ENCODE measurements at regions not wholly inside any gene's neighbourhood (a gene's known extent, or its start where the extent isn't known, plus 50 kb on each side); places are given as distances from the start of the nearest gene placed in this dataset.
"Not testable (repeated sequence)": the region's sequence is repeated elsewhere in the genome, so short reads cannot be mapped to it uniquely, and the experiment has no call there.

DNA sequence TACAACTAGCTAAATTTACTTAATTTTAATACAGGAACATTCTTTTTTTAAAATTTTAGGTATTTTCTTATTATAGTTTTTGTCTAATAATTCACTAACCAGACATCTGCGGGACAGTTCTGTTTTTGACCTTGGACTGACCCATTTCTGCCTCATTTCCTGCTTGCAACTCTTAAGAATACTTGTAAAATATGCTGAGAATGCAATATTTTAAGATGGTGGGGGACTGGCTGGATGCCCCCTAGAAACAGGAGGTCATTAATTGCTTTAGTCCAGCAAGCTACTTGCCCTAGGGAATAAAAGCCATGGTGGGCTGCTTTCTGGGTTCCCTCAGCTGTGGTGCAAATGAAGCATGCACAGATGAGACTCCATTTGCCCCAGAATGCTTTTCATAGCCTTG lies 2348.4 kb downstream of the PCDH7 start:
- no peak for DNase-seq

DNA sequence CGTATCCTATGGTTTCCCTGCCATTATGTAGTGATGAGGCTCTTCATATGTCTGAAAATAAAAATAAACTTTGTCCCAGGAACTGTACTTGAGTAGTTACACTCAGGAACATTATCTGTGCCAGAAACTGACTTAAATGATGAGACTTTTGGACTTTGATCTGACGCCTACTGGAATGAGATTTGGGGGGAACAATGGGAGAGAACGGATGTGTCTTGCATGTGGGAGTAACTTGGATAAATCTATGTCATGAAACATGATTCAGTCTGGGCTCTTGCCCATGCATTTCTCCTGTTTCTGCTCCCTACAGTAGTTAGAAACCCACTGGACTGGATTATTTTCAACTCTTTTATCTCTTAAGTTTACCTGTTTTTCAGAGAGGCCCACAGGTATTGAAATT lies 2351.4 kb downstream of the PCDH7 start:
- DNase-seq = no peak

DNA sequence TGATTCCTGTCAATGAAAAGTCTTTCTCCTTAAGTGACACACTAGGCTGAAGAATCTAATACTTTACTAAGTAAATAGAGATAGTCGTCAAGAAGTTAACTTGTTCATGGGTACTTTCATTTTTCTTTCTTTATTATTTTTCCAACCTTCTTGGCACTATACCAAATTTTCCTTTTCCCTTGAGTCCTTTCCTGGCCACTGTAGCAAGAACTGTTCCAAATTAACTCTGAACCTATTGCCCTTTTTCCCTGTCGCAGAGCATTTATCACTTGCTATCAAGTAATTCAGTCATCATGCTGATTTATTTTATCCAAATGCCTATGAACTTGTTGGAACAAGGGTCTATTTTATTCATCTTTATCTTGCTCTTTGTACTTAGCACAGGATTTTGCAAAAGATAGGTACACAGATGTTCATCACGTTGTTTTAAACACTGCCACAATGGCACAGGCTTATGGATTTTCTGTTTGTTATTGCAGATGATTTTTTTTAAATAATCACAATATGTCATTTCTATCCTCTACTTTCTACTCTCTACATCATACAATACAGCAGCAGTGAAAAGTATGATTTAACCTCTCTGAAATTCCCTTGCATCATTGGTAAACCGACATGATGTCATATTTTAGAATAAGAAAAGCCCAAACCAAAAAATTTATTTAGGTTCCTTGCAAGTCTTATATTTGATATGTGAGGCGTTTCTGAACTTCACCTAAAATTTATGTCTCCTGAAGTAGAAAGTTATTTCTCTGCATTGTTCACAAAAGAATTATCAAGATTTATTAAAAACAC lies 2352.3 kb downstream of the PCDH7 start:
- DNase-seq = no peak

DNA sequence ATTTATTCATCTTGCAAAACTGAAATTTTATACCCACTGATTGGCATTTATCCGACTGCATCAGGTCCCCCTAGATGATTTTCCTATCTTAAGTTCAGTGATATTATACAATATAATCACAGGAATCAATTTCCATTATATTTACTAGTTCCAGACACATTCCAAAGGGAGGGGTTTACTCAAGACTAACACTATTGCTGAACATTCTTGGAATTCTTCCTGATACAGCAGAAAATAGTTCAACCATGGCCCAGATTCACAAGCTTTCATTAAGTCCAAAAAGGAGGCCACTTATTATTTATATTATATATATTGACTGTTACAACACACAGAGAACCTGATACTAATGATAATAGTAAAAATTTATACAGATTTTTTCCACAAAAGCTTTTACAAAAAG lies 2353.6 kb downstream of the PCDH7 start:
- no peak for DNase-seq

DNA sequence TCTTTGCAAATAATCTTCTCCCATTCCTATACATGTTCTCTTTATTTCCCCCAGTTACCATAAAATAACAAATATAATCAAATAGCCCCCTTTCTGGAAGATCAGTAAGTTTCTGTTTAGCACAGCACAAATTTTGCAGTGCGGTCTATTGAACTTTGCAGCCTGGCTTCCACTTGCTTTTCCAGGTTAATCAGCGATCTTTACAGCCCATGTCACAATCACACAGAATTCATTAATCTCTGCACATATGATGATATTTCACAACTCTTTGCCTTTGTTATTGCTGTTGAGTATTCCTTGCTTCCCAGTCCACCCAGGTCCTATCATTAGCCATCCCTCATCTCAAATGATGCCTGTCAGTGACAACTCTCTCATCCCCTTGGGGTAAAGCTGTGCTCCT lies 2358.0 kb downstream of the PCDH7 start:
- DNase-seq = no peak

DNA sequence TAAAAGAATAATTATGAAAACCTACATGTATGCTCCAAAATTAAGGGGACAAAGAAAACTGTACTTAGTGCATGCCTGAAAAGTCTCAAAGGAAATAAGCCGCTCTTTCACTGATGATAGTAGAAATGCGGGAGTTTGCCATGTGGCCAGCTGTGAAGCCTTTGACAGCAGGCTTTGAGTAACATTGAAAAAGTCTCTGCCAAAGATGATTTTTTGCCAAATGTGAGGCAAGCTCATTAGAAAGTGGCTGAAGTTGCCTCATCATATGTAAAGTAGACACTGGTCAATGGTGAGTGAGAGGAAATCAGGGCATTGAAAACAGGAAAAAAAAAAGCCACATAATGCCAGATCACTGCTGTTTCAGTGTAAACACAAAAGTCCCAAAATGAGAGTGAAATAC lies 2360.1 kb downstream of the PCDH7 start:
- DNase-seq = no peak

DNA sequence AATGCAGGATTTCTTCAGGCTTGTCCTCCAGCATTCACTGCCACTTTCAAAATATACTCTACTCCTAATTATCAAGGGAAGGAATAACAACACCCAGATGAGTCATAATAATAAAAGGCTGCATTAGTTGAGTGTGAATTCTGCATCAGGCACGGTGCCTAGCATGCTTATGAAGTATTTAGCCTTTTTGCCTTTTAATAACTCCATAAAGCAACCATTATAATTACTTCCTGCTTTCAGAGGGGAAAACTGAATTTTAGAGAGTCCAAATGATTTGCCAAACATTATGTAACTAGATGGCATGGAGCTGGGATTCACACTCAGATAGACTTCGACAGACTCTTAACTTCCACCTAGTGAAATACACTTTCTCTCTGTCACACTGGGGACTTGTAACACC lies 2365.5 kb downstream of the PCDH7 start:
- DNase-seq = no peak

DNA sequence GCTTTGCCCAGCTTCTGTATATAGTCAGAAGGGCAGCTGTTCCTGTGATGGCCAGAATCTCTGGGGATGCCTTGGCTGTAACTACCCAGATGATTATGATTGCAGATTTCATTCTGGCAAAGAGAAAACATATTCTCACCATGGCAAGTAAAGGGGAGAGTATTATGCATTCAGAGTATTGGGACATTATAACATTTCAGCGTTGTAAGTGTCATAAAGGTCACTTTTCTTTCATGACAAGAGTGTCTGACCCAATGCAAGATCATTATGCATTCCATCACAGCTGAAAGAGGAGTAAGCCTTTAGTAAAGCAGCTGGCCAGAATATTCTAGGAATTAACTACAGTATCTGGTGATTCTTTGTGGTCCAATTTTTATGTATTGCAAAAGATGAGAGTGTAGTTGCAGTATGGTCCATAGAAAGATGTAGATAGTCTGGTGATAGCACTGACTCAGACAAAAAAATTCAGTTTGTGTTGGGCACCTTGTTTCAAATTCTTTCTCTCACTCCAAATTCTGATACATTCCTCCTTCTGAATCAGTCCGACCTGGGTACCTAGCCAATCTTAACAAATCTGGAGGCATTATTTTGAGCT lies 2366.3 kb downstream of the PCDH7 start:
- no peak for DNase-seq

DNA sequence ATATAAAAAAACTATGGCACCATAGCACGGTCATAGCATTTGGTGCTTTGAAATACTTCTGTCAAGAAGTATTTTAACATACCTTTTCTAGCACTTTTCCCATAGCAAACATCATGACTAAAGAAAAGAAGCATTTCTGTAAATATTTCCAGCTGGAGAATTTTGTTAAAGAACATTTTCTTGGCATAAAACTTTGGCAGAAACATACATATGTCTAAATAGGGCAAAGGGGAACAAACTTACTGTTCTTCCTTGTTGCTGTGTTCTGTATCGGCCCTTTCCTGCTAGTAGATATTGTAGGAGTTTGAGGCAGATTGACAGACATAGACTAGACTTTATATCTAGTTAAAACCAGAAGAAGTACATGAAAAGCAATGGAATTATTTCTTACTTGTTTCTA lies 2368.5 kb downstream of the PCDH7 start:
- DNase-seq = no peak

DNA sequence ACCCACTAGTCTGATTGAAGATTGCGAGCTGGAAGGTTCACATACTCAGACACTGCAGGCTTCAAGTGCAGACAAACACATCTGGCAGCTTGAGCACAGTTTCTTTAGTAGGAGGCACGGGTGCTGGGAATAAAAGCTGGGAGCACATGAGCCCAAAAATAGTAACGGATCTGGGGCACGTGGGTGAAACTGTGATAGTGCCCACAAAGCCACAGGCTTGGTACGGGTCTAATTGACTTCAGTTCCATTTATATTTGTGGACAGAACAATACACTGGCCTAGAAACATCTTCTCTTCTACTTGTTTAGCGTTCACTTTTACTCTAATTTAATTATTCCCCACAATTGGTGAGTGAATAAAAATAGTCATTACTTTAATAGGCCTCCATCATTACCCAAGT lies 2370.7 kb downstream of the PCDH7 start:
- no peak for DNase-seq

DNA sequence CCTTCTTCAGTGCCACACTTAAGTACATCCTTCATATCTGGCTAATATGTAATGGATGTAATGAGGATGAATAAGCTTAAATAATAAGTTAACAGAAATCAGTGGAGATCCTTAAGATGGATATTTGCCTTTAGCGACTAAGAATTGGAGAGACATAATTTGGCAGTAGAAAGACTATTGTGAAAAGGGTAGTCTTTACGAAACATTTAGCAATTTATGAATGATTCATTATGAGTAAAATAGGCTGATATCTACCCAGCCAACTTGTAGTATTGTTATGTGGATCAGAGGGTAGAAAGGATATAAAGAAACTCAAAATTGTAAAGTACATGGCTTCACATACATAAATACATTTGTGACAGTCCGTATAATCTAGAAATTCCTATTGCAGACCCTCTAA lies 2371.8 kb downstream of the PCDH7 start:
- DNase-seq = no peak

DNA sequence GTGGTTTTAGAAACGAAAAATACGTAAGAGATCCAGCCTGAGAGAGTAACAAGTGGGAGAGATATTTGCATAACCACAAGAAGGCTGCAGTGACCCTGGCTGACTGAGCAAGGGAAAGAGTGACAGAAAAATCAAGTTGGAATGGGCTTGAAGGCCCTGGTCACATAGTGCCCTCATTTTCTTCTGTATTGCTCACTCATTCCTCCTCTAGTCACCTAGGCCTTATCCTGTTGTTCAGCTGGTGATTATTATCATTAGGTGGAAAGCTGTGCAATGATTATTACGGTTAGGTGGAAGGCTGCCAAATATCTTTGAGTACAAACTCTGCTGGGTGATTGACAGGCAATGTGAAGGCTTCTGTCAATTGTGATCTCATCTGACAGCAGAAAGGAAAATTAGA lies 2384.1 kb downstream of the PCDH7 start:
- DNase-seq = no peak

DNA sequence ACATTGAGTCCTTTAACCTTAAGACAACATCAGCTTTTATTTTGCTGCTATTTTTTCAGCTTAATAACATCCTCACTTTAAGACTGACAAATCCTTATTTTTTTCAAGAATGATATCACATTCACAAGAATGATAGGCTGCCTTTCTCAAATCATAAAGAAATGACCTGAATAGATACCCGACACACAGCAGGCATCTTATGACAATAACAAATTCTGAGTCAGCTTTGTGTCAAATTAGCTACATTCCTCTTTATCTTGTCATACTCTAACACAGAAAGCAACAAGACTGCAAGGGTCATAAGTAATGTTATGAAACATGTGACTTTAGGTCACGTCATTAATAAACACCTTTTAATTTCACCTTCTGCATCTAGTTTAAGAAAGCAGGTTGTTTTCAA lies 2387.6 kb downstream of the PCDH7 start:
- no peak for DNase-seq

DNA sequence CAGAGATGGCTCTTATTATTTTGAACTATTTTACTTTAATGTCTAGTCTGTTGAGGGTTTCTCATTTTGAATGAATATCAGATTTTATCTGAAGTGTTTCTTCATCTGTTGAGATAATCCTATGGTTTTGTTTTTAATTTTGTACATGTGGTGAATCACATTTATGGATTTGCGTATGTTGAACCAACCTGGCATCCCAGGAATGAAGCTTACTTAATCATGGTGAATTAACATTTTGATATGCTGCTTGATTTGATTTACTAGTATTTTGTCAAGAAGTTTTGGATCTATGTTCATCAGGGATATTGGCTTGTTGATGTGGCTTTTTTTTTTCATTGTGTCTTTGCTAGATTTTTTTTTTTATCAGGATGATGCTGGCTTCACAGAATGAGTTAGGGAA lies 2390.9 kb downstream of the PCDH7 start:
- no peak for DNase-seq

DNA sequence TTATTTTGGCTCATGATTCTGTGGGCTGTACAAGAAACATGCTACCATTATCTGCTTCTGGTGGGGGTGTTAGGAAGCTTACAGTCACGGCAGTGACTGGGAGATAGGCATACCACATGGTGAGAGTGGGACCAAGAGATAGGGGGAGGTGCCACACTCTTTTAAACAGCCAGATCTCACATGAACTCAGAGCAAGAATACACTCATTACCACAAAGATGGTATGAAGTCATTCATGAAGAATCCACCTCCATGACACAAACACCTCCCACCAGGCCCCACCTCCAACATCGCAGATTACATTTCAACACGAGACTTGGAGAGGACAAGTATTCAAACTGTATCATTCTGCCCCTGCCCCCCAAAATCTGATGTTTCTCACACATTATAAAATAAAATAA lies 2396.7 kb downstream of the PCDH7 start:
- no peak for DNase-seq

DNA sequence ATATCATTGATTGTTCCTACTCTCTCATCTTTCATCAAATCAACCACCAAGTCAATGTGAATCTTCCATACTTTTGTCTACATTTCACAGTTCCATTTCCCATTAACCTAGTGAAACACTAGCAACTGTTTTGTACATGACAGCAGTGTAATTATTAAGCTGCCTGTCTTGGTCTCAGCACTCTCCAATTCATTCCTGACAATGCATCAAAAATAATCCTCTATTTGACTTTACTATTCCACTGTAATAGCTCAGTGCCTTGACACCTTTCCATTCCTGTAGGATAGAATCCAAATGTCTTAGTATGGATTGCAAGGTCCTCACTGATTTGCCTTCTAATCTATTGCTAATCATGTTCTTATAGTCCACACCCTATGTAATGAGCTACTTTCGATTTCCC lies 2405.8 kb downstream of the PCDH7 start:
- no peak for DNase-seq

DNA sequence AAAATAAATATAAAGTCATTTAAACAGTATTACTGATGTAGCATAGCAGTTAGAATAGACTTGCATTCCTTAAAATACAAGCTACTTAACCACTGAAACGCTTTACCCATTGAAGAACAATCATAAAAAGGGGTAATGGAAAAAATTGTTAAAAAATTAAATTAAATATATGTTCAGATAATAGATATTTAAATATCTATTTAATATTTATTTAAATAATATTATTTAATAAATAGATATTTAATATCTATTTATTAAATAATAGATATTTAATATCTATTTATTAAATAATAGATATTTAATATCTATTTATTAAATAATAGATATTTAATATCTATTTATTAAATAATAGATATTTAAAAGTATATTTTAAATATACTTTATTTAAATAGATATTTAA lies 2410.5 kb downstream of the PCDH7 start:
- not testable (repeated sequence) for DNase-seq

DNA sequence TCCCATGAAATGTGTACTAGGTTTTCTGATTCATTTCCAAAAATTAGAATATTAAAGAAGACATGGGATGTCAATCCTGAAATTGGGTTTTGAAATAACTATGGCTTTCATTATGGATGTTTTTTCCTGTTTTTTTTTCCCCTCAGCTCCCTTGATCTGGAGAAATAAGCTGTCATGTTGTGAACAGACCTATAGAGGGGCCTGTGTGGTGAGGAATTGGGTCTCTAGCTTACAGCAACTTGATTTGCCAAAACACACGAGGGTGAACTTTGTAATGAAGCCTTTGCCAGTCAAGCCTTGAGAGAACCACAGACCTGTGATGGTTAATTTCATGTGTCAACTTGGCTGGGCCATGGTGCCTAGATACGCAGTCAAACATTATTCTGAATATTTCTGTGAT lies 2413.6 kb downstream of the PCDH7 start:
- no peak for DNase-seq

DNA sequence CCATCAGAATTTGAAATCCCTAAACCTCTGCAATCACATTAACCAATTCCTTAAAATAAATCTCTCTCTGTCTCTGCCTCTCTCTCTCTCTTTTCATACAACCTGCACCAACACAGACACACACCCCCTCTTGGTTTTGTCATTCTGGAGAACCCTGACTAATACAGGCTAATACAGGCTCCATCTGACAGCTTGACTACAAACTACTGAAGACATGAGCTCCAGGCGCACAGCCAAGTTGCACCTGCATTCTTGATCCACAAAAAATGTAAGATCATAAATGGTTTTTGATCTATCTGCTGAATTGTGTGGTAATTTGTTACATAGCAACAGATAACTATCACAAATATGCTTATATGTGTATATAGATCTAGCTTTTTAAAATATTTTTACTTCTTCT lies 2414.2 kb downstream of the PCDH7 start:
- DNase-seq = no peak

DNA sequence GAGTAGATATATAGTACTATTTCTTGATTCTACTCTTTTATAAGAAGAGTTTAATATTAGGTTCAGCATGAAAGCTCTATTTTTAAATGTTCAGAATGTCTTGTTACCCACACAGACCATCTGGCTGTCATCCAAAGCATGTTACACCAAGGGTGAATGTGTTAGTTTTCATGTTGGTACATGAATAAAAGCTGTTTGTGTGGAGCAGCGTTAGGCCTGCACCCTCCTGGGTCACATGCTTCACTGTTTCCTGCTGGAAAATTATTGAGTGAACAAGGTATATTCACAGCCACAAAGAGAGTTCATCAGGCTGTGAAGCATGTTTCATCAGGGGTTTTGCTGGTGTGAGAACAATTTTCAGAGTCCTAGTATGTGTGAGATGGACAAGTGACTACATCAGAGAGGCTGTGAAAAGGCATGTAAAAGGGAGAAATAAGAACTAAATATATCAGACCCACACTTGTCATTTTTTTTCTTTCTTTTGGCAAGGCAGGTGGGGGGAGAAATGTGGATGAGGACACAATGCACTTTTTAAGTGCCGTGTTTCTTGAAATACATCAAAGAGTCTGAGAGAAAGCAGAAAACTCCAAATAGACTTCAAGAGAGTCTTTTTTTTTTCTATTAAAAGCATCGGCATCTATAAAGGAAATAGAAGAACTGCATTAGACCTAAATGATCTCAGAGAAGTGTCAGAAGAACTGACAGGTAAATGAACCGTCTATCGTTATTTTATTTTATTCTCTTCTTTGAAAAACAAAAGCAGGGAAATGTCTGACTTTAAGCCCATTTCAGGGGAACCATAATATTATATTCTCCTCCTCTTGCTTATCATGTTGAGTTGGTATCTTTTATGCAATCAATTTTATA lies 2429.7 kb downstream of the PCDH7 start:
- DNase-seq = no peak

DNA sequence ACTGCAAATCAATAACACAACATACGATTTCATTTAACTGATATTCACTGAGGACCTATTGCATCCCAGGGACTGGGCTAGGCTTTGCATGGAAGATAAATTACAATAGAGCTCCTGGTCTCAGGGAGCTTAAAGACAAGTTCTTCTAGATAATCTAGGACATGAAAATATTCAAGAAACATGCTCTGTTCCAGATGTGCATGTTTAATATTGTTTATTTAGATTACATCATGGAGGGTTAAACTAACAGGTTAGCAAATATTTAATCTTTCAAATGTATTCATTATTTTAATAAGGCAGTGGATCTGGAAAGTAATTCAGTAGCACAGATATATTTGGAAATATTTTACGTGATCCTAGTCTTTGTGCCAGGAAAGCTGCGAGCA lies 2430.3 kb downstream of the PCDH7 start:
- DNase-seq = no peak

DNA sequence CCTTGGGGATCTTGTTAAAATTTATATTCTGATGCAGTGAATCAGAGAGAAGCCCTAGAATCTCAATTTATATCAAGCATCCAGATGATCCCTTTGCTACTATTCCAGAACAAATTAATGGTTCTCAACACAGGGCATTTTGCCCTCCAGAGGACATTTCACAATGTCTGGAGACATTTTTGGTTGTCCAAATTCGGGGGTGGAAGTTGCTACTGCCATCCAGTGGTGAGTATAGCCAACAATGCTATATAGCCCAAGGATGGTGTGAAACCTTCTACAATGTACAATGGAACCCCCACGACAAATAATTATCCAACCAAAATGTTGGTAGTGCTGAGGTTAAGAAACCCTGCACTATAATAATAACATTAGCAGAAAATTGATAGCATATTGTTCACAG lies 2440.0 kb downstream of the PCDH7 start:
- DNase-seq = no peak

DNA sequence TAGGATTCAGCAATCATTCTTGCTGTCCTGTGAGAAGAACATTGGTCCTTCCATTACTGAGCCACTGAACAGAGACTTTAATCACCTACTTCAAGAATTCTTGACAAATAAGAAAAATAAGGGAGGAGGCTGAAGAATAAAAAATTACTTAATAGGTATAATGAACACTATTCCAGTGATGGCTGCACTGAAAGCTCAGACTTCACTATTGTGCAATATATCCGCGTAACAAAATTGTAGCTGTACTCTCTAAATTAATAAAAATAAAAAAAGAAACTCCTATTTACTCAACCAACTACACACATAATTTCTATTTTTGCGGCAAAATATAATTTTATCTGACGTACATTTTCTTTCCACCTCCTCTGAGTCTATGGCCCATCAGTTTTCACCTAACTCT lies 2441.0 kb downstream of the PCDH7 start:
- no peak for DNase-seq

DNA sequence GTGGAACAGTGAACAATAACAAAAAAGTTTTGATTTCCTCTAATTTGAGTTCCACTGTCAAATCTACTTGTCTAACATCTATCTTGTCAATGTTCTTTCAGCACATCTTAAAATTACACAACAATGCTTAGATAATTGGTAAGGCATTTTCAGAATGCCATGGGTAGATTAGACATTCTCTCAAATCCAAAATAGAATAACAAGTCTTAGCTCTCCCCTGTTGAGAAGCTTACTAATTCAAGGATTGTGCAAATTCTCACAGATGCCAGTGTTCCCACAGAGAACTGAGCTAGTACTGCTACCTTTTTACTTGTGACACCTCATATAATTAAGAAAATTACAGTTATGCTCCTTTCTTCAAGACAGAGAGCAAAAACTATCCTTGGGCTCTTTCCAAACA lies 2442.0 kb downstream of the PCDH7 start:
- DNase-seq = no peak
